ENCODE measurements at regions not wholly inside any gene's neighbourhood (a gene's known extent, or its start where the extent isn't known, plus 50 kb on each side); places are given as distances from the start of the nearest gene placed in this dataset.

- WGBS, 3 donors: 71 to 82% (median 75%) methylated on average over 2 of the region's 2 CpGs
- no peaks in the 10 kb centered on the region for H3K9me3 ChIP-seq
Observed at GRCh38 chr11:80469871-80470270, 1029.0 kb upstream of the TENM4 start.

GRCh38 chr11:80466570-80466969 lies 1025.7 kb upstream of the TENM4 start:
- TF ChIP-seq POLR2A (IDR thresholded peaks at IDR 0.05): no peak
- TF ChIP-seq CTCF (IDR thresholded peaks at IDR 0.05): no peak
- no peak for TF ChIP-seq EP300 (IDR thresholded peaks at IDR 0.05)
- Histone ChIP-seq H3K4me1 (ENCODE audit: insufficient read depth) (no peaks in the 10 kb centered on the region), H3K27me3 (no peaks in the 10 kb centered on the region)

More at GRCh38 chr11:80469871-80470270, 1029.0 kb upstream of the TENM4 start:
- Histone ChIP-seq H3K27ac (no peak overlapping the region), H3K36me3 (no peaks in the 10 kb centered on the region), H3K4me3 (no peak overlapping the region), H3K4me1 (ENCODE audit: insufficient read depth) (no peaks in the 10 kb centered on the region), H3K27me3 (no peaks in the 10 kb centered on the region)
- TF ChIP-seq EP300 (IDR thresholded peaks at IDR 0.05) (no peak), POLR2A (IDR thresholded peaks at IDR 0.05) (no peak), CTCF (IDR thresholded peaks at IDR 0.05) (no peak)
- intact Hi-C loops (cut with DNase I): no loop called here
- DNase-seq: no peak

GRCh38 chr11:80462211-80462610 lies 1021.4 kb upstream of the TENM4 start:
- no peak for TF ChIP-seq POLR2A (IDR thresholded peaks at IDR 0.05)
- TF ChIP-seq CTCF (IDR thresholded peaks at IDR 0.05): no peak
- no peak for TF ChIP-seq EP300 (IDR thresholded peaks at IDR 0.05)
- H3K4me3 ChIP-seq: no peak overlapping the region
- WGBS, 3 donors: 93 to 94% (median 93%) methylated on average over 3 of the region's 3 CpGs
- intact Hi-C loops (cut with DNase I): no loop called here
- H3K27me3 ChIP-seq: no peaks in the 10 kb centered on the region
- no peaks in the 10 kb centered on the region for H3K4me1 ChIP-seq (ENCODE audit: insufficient read depth)
- no peak overlapping the region for H3K27ac ChIP-seq
- no peaks in the 10 kb centered on the region for H3K9me3 ChIP-seq
- DNase-seq: no peak
- no peaks in the 10 kb centered on the region for H3K36me3 ChIP-seq

More at GRCh38 chr11:80466570-80466969, 1025.7 kb upstream of the TENM4 start:
- no peak for DNase-seq
- Histone ChIP-seq H3K4me3 (no peak overlapping the region), H3K36me3 (no peaks in the 10 kb centered on the region), H3K9me3 (no peaks in the 10 kb centered on the region), H3K27ac (no peak overlapping the region)
- 86 to 96% (median 91%) methylated on average over 1 of the region's 1 CpG for WGBS, 3 donors
- intact Hi-C loops (cut with DNase I): no loop called here

- Histone ChIP-seq H3K9me3 (no peaks in the 10 kb centered on the region), H3K27me3 (no peaks in the 10 kb centered on the region), H3K4me1 (ENCODE audit: insufficient read depth) (no peaks in the 10 kb centered on the region), H3K36me3 (no peaks in the 10 kb centered on the region), H3K27ac (no peak overlapping the region), H3K4me3 (no peak overlapping the region)
- intact Hi-C loops (cut with DNase I): no loop called here
- no peak for DNase-seq
- TF ChIP-seq POLR2A (IDR thresholded peaks at IDR 0.05): no peak
- TF ChIP-seq CTCF (IDR thresholded peaks at IDR 0.05): no peak
- TF ChIP-seq EP300 (IDR thresholded peaks at IDR 0.05): no peak
- WGBS, 3 donors: 79 to 89% (median 80%) methylated on average over 3 of the region's 3 CpGs
Observed at GRCh38 chr11:80458376-80458775, 1017.5 kb upstream of the TENM4 start.
